Skeletal muscle tissue (tissue), 3 donors: ENCODE measurements at regions not wholly inside any gene's neighbourhood (a gene's known extent, or its start where the extent isn't known, plus 50 kb on each side); places are given as distances from the start of the nearest gene placed in this dataset.

Experiments
- H3K27ac ChIP-seq: one replicate; pipeline ENCODE4 v1.7.0; 2013; ENCODE audit warnings: mild to moderate bottlenecking, low read depth, low read length, inconsistent platforms
- H3K27me3 ChIP-seq, 3 donors: one replicate each; pipeline ENCODE4 v1.7.0; 2013; ENCODE audit warnings: low read length in 3 of 3; ENCODE audit not compliant: control insufficient read depth in 3 of 3, insufficient read depth in 3 of 3
- H3K36me3 ChIP-seq, 3 donors: one replicate each; pipeline ENCODE4 v1.7.0; 2013; ENCODE audit warnings: low read length in 3 of 3; ENCODE audit not compliant: control insufficient read depth in 3 of 3, insufficient read depth in 3 of 3
- H3K4me1 ChIP-seq, 3 donors: one replicate each; pipeline ENCODE4 v1.7.0; 2013; ENCODE audit warnings: low read length in 3 of 3, mild to moderate bottlenecking in 3 of 3; ENCODE audit not compliant: control insufficient read depth in 3 of 3, insufficient read depth in 3 of 3
- H3K4me3 ChIP-seq, 3 donors: one replicate each; pipeline ENCODE4 v1.7.0; 2013; ENCODE audit warnings: low read length in 3 of 3
- H3K9ac ChIP-seq, 3 donors: one replicate each; pipeline ENCODE4 v1.7.0; 2013; ENCODE audit warnings: low read length in 3 of 3, mild to moderate bottlenecking in 3 of 3, moderate library complexity in 2 of 3, low read depth in 1 of 3
- H3K9me3 ChIP-seq, 3 donors: one replicate each; pipeline ENCODE4 v1.7.0; 2013; ENCODE audit warnings: low read length in 3 of 3; ENCODE audit not compliant: control insufficient read depth in 3 of 3
- donor health status: Osteomylitis.

DNA sequence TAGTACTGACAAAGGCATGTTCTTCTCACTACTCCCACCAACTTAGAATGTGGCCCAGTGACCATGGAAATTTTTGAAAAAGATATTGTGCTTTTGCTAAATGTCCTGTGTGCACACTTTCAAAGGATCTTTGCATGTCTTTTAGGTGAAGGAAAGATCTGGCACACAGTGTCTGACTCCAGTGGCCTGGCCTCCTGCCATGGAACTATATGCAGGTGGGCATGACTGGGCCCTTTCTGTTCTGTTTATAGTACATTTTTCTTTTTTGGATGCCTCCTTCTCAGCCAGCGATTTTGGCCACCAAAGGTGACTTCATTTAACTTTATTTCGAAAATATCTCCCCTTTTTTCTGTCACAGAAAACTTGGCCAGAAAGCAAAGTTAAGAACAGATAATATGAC is 999.7 kb upstream of the PIK3C3 start:
- Histone ChIP-seq H3K4me3 (no peak overlapping the region), H3K9ac (no peak overlapping the region), H3K36me3 (no peaks in the 10 kb centered on the region), H3K9me3 (peaks cover 0 to 2% (median 0%) of the 10 kb centered on the region in 3 donors), H3K27ac (no peak overlapping the region), H3K4me1 (no peaks in the 10 kb centered on the region), H3K27me3 (no peaks in the 10 kb centered on the region)

DNA sequence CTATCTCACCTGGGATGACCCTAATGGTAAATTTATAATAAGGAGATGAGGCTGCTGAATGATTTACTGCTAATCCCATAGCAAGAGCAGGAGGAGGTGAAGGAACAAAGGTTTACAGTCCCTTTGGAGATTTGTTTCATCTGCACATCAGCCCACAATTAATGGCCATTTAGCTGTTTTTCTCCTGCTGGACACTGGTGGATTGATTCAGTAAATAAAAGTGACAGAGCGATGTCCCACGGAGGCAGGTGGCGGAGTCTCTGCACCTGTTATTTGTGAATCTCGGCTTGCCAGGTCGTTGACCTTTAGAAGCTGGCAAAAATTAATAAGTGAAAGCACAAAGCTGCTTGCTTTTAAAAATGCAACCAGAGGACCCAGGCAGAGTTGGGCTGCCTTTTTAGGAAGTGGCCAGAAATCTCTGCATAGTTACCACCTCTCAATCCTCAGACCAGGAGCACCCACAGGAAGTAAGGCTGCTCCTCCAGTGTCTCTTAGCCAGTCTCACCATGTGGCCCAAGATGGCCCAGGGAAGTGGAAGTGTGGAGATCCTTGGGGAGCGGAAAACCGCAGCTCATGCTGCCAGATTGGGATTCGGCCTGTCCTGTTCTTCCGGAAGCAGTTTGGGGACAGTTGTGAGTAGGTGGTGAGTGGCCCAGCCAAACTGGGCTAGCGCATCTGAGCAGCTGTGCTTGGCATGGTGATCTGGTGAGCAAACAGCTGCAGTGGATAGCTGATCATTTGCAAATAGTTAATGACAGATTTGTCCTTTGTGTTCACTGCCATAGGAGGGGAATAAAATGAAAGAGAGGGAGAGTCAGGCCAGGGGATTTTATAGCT is 1005.7 kb upstream of the PIK3C3 start:
- Histone ChIP-seq H3K9ac (no peak overlapping the region), H3K27ac (no peak overlapping the region), H3K4me1 (no peaks in the 10 kb centered on the region), H3K27me3 (no peaks in the 10 kb centered on the region), H3K4me3 (no peak overlapping the region), H3K9me3 (peaks cover 0 to 2% (median 0%) of the 10 kb centered on the region in 3 donors), H3K36me3 (no peaks in the 10 kb centered on the region)

- Histone ChIP-seq H3K36me3 (no peaks in the 10 kb centered on the region), H3K4me1 (no peaks in the 10 kb centered on the region), H3K27me3 (no peaks in the 10 kb centered on the region), H3K27ac (no peak overlapping the region), H3K9me3 (no peaks in the 10 kb centered on the region), H3K9ac (no peak overlapping the region), H3K4me3 (no peak overlapping the region)
Observed at GRCh38 chr18:40944576-40944975, 1010.5 kb upstream of the PIK3C3 start.

DNA sequence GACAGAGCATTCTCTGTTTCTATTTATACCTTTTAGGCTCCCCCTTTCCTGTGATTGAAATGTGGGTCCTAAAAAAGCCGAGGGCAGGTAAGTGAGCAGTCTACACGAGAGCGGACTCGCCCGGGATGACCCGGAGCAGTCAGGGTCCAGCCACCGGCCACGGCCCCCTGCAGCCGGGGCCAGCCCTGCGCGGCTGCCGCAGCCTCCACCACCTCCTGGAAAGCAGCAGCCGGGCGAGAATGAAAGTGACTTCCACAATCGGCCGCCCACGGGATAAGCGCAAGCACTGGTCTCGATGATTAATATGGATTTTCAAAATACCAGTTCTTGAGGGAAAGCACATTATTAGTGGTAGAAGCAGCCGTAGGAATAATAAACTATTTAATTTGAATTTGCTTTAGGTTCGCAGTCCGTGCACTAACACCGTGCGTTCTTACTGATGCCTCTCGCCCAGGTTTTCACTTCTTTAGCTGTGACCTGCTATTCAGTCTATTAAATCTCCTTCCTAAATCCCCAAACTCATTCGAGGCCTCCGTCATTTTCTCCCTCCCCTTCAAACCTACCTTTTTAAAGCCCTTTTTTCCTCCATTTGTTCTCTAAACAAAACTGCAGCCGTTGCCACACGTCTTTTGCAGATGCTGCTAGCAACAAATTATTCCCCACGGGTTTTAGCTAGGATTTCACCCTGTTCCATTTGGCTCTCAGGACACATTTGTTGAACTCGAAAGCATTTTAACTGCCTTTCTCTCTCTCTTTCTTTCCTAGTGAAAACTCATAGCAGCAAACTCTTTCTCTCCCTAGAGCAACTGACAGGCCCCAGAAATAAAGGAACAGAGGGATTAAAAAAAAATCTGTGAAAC is 1015.1 kb upstream of the PIK3C3 start:
- Histone ChIP-seq H3K9me3 (no peaks in the 10 kb centered on the region), H3K27me3 (no peaks in the 10 kb centered on the region), H3K9ac (peak overlapping the region in 1 of 3 donors; percentile 17), H3K4me3 (peak overlapping the region; percentile 3 to 53 (median 51)), H3K36me3 (no peaks in the 10 kb centered on the region), H3K27ac (no peak overlapping the region), H3K4me1 (no peaks in the 10 kb centered on the region)

- no peak overlapping the region for H3K9ac ChIP-seq
- no peaks in the 10 kb centered on the region for H3K4me1 ChIP-seq
- no peak overlapping the region for H3K4me3 ChIP-seq
- H3K27me3 ChIP-seq = no peaks in the 10 kb centered on the region
- no peak overlapping the region for H3K27ac ChIP-seq
- no peaks in the 10 kb centered on the region for H3K9me3 ChIP-seq
- H3K36me3 ChIP-seq = no peaks in the 10 kb centered on the region
Observed at GRCh38 chr18:40938615-40939014, 1016.4 kb upstream of the PIK3C3 start.

DNA sequence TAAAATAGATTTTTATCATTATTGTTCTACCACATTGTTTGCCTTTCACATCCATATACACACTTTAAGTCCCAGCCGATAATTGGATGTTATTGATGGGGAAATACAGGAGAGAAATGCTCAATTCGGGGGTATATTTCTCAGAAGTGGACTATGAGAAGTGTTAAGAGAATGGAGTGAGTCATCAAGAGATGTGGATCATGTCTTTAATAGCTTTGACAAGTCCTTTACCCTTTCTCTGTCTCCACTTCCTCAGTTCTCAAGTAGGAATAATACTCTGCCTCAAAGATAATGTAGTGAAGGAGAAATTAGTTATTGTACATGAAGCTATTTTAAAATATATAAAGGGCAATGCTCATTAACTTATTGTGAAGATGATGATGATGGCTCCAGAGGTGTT is 1017.6 kb upstream of the PIK3C3 start:
- no peak overlapping the region for H3K9ac ChIP-seq
- H3K9me3 ChIP-seq = no peaks in the 10 kb centered on the region

GRCh38 chr18:40935423-40935822 is 1019.6 kb upstream of the PIK3C3 start:
- Histone ChIP-seq H3K36me3 (no peaks in the 10 kb centered on the region), H3K4me3 (no peak overlapping the region), H3K9ac (no peak overlapping the region), H3K4me1 (no peaks in the 10 kb centered on the region), H3K27ac (no peak overlapping the region), H3K27me3 (no peaks in the 10 kb centered on the region), H3K9me3 (no peaks in the 10 kb centered on the region)

More for the DNA sequence above, 1017.6 kb upstream of the PIK3C3 start:
- Histone ChIP-seq H3K27ac (no peak overlapping the region), H3K4me3 (no peak overlapping the region), H3K36me3 (no peaks in the 10 kb centered on the region), H3K4me1 (no peaks in the 10 kb centered on the region), H3K27me3 (no peaks in the 10 kb centered on the region)

GRCh38 chr18:40932862-40933261 is 1022.2 kb upstream of the PIK3C3 start:
- no peaks in the 10 kb centered on the region for H3K36me3 ChIP-seq
- no peak overlapping the region for H3K9ac ChIP-seq
- no peaks in the 10 kb centered on the region for H3K4me1 ChIP-seq
- no peak overlapping the region for H3K4me3 ChIP-seq
- no peak overlapping the region for H3K27ac ChIP-seq
- no peaks in the 10 kb centered on the region for H3K9me3 ChIP-seq
- H3K27me3 ChIP-seq = no peaks in the 10 kb centered on the region

DNA sequence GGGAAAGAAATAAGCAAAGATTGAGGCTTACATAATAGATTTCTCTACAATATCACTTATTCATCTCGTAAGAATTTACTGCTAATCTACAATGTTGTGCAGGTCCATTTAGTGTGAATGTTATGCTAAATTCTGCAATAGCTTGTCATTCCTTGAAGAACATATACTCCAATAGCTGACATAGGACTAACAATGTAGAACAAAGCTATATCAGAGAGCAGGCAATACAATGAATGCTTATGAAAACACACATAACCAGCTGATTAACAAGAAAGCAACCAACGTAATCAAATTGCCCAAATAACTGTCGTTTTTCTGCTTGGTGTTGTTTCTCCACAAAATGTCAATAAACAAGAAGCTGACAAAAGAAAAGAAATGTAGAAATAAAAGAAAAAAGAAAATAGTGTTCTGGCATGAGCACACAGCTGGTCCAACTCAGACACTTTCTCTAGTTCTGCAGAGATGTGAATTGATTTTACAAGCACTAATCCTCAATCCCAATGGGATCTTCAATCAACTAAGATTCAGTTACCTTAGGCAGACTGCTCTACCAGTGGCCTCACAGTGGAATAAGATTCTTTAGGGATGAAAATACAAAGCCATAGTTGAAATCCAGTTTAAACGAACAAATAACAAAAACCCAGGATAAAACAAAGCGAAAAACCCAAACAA is 1024.7 kb upstream of the PIK3C3 start:
- Histone ChIP-seq H3K9me3 (no peaks in the 10 kb centered on the region), H3K36me3 (no peaks in the 10 kb centered on the region), H3K9ac (no peak overlapping the region)

More for the DNA sequence above, 1024.7 kb upstream of the PIK3C3 start:
- Histone ChIP-seq H3K4me3 (no peak overlapping the region), H3K4me1 (no peaks in the 10 kb centered on the region), H3K27me3 (no peaks in the 10 kb centered on the region), H3K27ac (no peak overlapping the region)
